ENCODE measurements at regions not wholly inside any gene's neighbourhood (a gene's known extent, or its start where the extent isn't known, plus 50 kb on each side); places are given as distances from the start of the nearest gene placed in this dataset.

- DNase-seq, result no peak
- Mint-ChIP-seq H3K9me3 (ENCODE audit: unreplicated experiment) (peaks cover 2% of the 10 kb centered on the region), H3K36me3 (ENCODE audit: unreplicated experiment) (no peaks in the 10 kb centered on the region), H3K4me1 (ENCODE audit: low read depth, unreplicated experiment) (peaks cover 12% of the 10 kb centered on the region), H3K27ac (ENCODE audit: unreplicated experiment) (no peak overlapping the region), H3K27me3 (ENCODE audit: unreplicated experiment) (no peaks in the 10 kb centered on the region), H3K4me3 (ENCODE audit: unreplicated experiment) (no peak overlapping the region)
- no peak for TF ChIP-seq CTCF (IDR thresholded peaks at IDR 0.05; ENCODE audit: partially characterized antibody, unreplicated experiment)
These were observed 228.0 kb downstream of the CALCRL start for GRCh38 chr2:187220071-187220470.

- no peak overlapping the region for H3K27ac Mint-ChIP-seq (ENCODE audit: unreplicated experiment)
- peaks cover 20% of the 10 kb centered on the region for H3K4me1 Mint-ChIP-seq (ENCODE audit: low read depth, unreplicated experiment)
- peaks cover 8% of the 10 kb centered on the region for H3K9me3 Mint-ChIP-seq (ENCODE audit: unreplicated experiment)
- peaks cover 3% of the 10 kb centered on the region for H3K27me3 Mint-ChIP-seq (ENCODE audit: unreplicated experiment)
- H3K4me3 Mint-ChIP-seq (ENCODE audit: unreplicated experiment), result no peak overlapping the region
- H3K36me3 Mint-ChIP-seq (ENCODE audit: unreplicated experiment), result peaks cover 11% of the 10 kb centered on the region
- no peak for DNase-seq
- no peak for TF ChIP-seq CTCF (IDR thresholded peaks at IDR 0.05; ENCODE audit: partially characterized antibody, unreplicated experiment)
These were observed 232.4 kb downstream of the CALCRL start for GRCh38 chr2:187215532-187216240.

- H3K36me3 Mint-ChIP-seq (ENCODE audit: unreplicated experiment), result peaks cover 11% of the 10 kb centered on the region
- H3K9me3 Mint-ChIP-seq (ENCODE audit: unreplicated experiment), result peaks cover 8% of the 10 kb centered on the region
- peaks cover 3% of the 10 kb centered on the region for H3K27me3 Mint-ChIP-seq (ENCODE audit: unreplicated experiment)
- peaks cover 20% of the 10 kb centered on the region for H3K4me1 Mint-ChIP-seq (ENCODE audit: low read depth, unreplicated experiment)
- no peak overlapping the region for H3K27ac Mint-ChIP-seq (ENCODE audit: unreplicated experiment)
- no peak for DNase-seq
- no peak overlapping the region for H3K4me3 Mint-ChIP-seq (ENCODE audit: unreplicated experiment)
- TF ChIP-seq CTCF (IDR thresholded peaks at IDR 0.05; ENCODE audit: partially characterized antibody, unreplicated experiment), result no peak
These were observed 233.7 kb downstream of the CALCRL start for GRCh38 chr2:187214306-187214705.

GRCh38 chr2:187213798-187214197 is 234.3 kb downstream of the CALCRL start:
- no peak for DNase-seq
- peaks cover 3% of the 10 kb centered on the region for H3K27me3 Mint-ChIP-seq (ENCODE audit: unreplicated experiment)
- no peak overlapping the region for H3K4me3 Mint-ChIP-seq (ENCODE audit: unreplicated experiment)
- no peak overlapping the region for H3K27ac Mint-ChIP-seq (ENCODE audit: unreplicated experiment)
- TF ChIP-seq CTCF (IDR thresholded peaks at IDR 0.05; ENCODE audit: partially characterized antibody, unreplicated experiment), result no peak
- peaks cover 20% of the 10 kb centered on the region for H3K4me1 Mint-ChIP-seq (ENCODE audit: low read depth, unreplicated experiment)
- peaks cover 11% of the 10 kb centered on the region for H3K9me3 Mint-ChIP-seq (ENCODE audit: unreplicated experiment)
- H3K36me3 Mint-ChIP-seq (ENCODE audit: unreplicated experiment), result peaks cover 11% of the 10 kb centered on the region

- no peak for DNase-seq
- no peak for TF ChIP-seq CTCF (IDR thresholded peaks at IDR 0.05; ENCODE audit: partially characterized antibody, unreplicated experiment)
- Mint-ChIP-seq H3K27ac (ENCODE audit: unreplicated experiment) (no peak overlapping the region), H3K4me1 (ENCODE audit: low read depth, unreplicated experiment) (peaks cover 18% of the 10 kb centered on the region), H3K27me3 (ENCODE audit: unreplicated experiment) (peaks cover 3% of the 10 kb centered on the region), H3K4me3 (ENCODE audit: unreplicated experiment) (no peak overlapping the region), H3K9me3 (ENCODE audit: unreplicated experiment) (peaks cover 13% of the 10 kb centered on the region), H3K36me3 (ENCODE audit: unreplicated experiment) (peaks cover 11% of the 10 kb centered on the region)
These were observed 237.3 kb downstream of the CALCRL start for GRCh38 chr2:187210726-187211125.
